ENCODE measurements at regions not wholly inside any gene's neighbourhood (a gene's known extent, or its start where the extent isn't known, plus 50 kb on each side); places are given as distances from the start of the nearest gene placed in this dataset.

- TF ChIP-seq CTCF (IDR thresholded peaks at IDR 0.05), result no peak
- TF ChIP-seq POLR2A (IDR thresholded peaks at IDR 0.05), result no peak
Measured at GRCh38 chr1:96207936-96208335, 513.6 kb upstream of the PTBP2 start.
